Natural killer cell treated with Interleukin-12 subunit alpha and Interleukin-12 subunit beta and Interleukin-15 and Interleukin-18, amount 100 ng/mL, for 72 hours (primary cell): ENCODE measurements at regions not wholly inside any gene's neighbourhood (a gene's known extent, or its start where the extent isn't known, plus 50 kb on each side); places are given as distances from the start of the nearest gene placed in this dataset.

ENCODE experiments used
- ATAC-seq, 2 donors: fragments of 150-1000 bp; cut with Tn5 transposase in 1 of 2; sonication (Bioruptor Pico), chemical (Tn5 transposase) in 1 of 2; 2 replicates each; pipeline ENCODE4 v1.10.0; 2021
- DNase-seq: peaks from one replicate; pipeline ENCODE4 v3.0.0; 2022; ENCODE audit warnings: low spot score
- H3K27ac Mint-ChIP-seq, 2 donors: 1 replicate in 1 of 2; 2 replicates in 1 of 2; pipeline ENCODE4 v1.8.0; 2022; ENCODE audit warnings: mixed read lengths in 2 of 2, mild to moderate bottlenecking in 1 of 2, moderate library complexity in 1 of 2
- H3K27me3 Mint-ChIP-seq, 2 donors: 1 replicate in 1 of 2; 2 replicates in 1 of 2; pipeline ENCODE4 v1.8.0; 2022; ENCODE audit warnings: mixed read lengths in 2 of 2
- H3K36me3 Mint-ChIP-seq: one replicate; pipeline ENCODE4 v1.8.0; 2022; ENCODE audit warnings: mixed read lengths
- H3K4me1 Mint-ChIP-seq, 2 donors: 1 replicate in 1 of 2; 2 replicates in 1 of 2; pipeline ENCODE4 v1.8.0; 2022; ENCODE audit warnings: low read depth in 2 of 2, mixed read lengths in 2 of 2, mild to moderate bottlenecking in 1 of 2
- H3K4me3 Mint-ChIP-seq: one replicate; pipeline ENCODE4 v1.8.0; 2022; ENCODE audit warnings: mixed read lengths
- H3K9me3 Mint-ChIP-seq: 2 replicates; pipeline ENCODE4 v1.8.0; 2022; ENCODE audit warnings: mixed read lengths

GRCh38 chr4:32128549-32128948 is 1408.4 kb downstream of the PCDH7 start:
- no peak overlapping the region for H3K4me3 Mint-ChIP-seq
- H3K9me3 Mint-ChIP-seq: peaks cover 18% of the 10 kb centered on the region
- ATAC-seq (no peak), DNase-seq (no peak)
- no peak overlapping the region for H3K27ac Mint-ChIP-seq
- no peaks in the 10 kb centered on the region for H3K4me1 Mint-ChIP-seq
- H3K36me3 Mint-ChIP-seq: peaks cover 7% of the 10 kb centered on the region
- H3K27me3 Mint-ChIP-seq: no peaks in the 10 kb centered on the region

DNA sequence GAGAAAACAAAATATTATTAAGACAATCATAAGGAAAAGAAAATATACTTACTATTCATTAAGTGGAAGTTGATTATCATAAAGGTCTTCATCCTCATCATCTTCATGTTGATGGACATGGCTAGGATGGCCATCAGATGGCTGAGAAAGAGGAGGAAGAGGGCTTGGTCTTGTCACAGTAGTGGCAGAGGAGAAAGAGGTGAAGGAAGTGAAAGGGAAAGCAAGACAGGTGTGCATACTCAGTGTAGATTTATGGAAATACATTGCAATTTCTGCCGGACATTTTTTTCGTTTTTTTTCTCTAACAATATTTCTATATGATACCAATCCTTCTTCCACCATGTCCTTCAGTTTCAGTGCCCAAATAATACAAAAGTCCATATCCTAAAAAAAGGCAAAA is 1409.8 kb downstream of the PCDH7 start:
- Mint-ChIP-seq H3K4me1 (no peaks in the 10 kb centered on the region), H3K36me3 (peaks cover 7% of the 10 kb centered on the region), H3K27me3 (no peaks in the 10 kb centered on the region), H3K27ac (no peak overlapping the region), H3K4me3 (no peak overlapping the region), H3K9me3 (peaks cover 22% of the 10 kb centered on the region)
- ATAC-seq (no peak), DNase-seq (no peak)

DNA sequence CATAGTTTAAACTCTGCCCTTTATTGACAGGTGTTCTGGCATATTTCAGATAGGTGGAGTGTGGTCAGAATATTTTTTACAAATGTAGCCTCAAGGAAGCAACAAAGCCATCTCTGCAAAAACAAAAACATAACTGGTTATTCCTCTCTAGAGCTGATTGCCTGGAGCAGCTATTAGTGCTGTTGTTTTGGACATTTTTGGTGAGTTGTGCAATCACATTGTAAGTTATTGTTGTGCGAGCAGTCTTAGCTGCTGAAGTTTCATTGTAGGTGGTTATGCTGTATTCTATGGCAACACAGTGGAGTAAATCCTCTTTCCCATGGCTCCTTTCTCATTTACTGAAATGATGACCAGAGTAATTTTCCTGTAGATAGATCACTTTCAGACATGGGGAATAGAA is 1413.0 kb downstream of the PCDH7 start:
- Mint-ChIP-seq H3K4me1 (no peaks in the 10 kb centered on the region), H3K9me3 (peaks cover 17% of the 10 kb centered on the region), H3K36me3 (peaks cover 2% of the 10 kb centered on the region), H3K27ac (no peak overlapping the region), H3K4me3 (no peak overlapping the region), H3K27me3 (no peaks in the 10 kb centered on the region)
- DNase-seq: no peak
- ATAC-seq: no peak

- H3K27ac Mint-ChIP-seq: no peak overlapping the region
- no peak for DNase-seq
- no peaks in the 10 kb centered on the region for H3K27me3 Mint-ChIP-seq
- H3K4me3 Mint-ChIP-seq: no peak overlapping the region
- no peak for ATAC-seq
- H3K36me3 Mint-ChIP-seq: no peaks in the 10 kb centered on the region
- peaks cover 15% of the 10 kb centered on the region for H3K9me3 Mint-ChIP-seq
- no peaks in the 10 kb centered on the region for H3K4me1 Mint-ChIP-seq
Measured at GRCh38 chr4:32133734-32134133, 1413.6 kb downstream of the PCDH7 start.

DNA sequence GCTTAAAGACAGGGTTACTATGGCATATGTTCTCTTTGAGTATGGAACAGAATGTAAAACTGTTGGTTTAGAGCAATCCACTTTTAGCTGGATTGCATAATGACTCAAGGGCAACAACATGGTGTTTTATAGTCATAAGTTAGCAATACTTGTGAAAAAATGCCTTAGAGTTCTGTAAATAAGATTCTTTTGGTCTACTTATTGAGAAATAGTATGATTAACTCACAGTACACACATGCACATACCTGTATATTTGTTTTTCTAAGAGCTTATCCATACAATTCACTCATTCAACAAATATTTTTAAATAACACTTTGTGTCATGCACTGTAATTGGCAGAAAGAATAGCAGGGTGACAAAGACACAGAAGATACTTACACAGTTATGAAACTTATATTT is 1415.5 kb downstream of the PCDH7 start:
- no peak for DNase-seq
- peaks cover 15% of the 10 kb centered on the region for H3K9me3 Mint-ChIP-seq
- H3K4me1 Mint-ChIP-seq: no peaks in the 10 kb centered on the region
- no peaks in the 10 kb centered on the region for H3K27me3 Mint-ChIP-seq
- no peak for ATAC-seq
- no peaks in the 10 kb centered on the region for H3K36me3 Mint-ChIP-seq
- no peak overlapping the region for H3K27ac Mint-ChIP-seq
- no peak overlapping the region for H3K4me3 Mint-ChIP-seq

DNA sequence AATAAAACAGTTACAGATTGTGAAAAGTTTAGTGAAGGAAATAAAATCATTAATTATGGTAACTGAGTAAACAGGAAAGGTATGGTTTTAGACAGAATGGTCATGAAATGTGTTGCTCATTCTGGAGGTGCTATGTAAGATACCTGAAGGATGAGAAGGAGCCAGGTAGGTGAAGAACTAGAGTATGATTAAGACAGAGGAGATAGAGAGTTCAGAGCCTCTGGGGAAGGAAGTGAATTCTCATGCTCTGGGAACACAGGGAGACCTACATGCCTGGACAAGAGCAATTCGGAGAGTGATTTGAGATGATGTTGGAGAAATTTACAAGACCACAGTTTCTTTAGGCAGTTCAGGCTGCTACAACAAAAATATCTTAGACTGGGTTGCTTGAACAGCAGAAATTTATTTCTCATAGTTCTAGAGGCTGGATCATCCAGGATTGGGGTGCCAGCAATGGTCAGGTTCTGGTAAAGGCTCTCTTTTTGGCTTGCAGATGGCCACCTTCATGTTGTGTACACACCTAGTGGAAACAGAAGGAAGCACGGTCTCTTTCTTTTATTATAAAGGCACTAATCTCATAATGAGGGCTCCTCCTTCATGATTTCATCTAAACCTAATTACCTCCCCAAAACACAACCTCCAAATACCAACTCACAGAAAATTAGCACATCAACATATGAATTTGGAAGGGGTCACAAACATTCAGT is 1416.1 kb downstream of the PCDH7 start:
- Mint-ChIP-seq H3K4me3 (no peak overlapping the region), H3K36me3 (no peaks in the 10 kb centered on the region), H3K9me3 (peaks cover 14% of the 10 kb centered on the region)

DNA sequence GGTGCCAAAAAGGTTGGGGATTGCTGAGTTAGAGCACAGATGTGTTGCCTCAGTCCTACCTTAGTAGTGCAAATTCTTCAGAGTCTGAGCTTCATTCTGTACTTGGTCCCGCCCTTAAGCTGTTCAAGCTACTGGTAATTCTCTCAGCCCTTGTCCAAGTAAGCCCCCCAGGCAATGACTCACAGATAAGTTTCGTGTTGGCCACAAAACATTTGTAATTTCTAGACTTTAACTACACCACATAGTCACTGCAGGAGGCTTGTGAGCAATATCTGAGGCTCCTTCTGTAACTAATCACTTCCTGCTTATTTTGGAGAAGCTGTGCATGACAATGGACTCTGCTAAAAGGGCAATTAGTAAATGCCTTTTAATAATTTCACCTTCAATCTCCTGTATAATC is 1420.5 kb downstream of the PCDH7 start:
- peaks cover 13% of the 10 kb centered on the region for H3K9me3 Mint-ChIP-seq
- no peaks in the 10 kb centered on the region for H3K27me3 Mint-ChIP-seq
- no peaks in the 10 kb centered on the region for H3K4me1 Mint-ChIP-seq
- H3K4me3 Mint-ChIP-seq: no peak overlapping the region
- ATAC-seq (no peak), DNase-seq (no peak)
- peaks cover 4% of the 10 kb centered on the region for H3K36me3 Mint-ChIP-seq
- no peak overlapping the region for H3K27ac Mint-ChIP-seq

More for the DNA sequence above, 1416.1 kb downstream of the PCDH7 start:
- Mint-ChIP-seq H3K27ac (no peak overlapping the region), H3K27me3 (no peaks in the 10 kb centered on the region), H3K4me1 (no peaks in the 10 kb centered on the region)
- no peak for DNase-seq
- no peak for ATAC-seq

GRCh38 chr4:32142075-32142474 is 1421.9 kb downstream of the PCDH7 start:
- no peak for ATAC-seq
- Mint-ChIP-seq H3K36me3 (peaks cover 4% of the 10 kb centered on the region), H3K4me1 (no peaks in the 10 kb centered on the region), H3K9me3 (peaks cover 9% of the 10 kb centered on the region), H3K27me3 (no peaks in the 10 kb centered on the region), H3K4me3 (no peak overlapping the region), H3K27ac (no peak overlapping the region)
- DNase-seq: no peak

GRCh38 chr4:32145987-32146386 is 1425.8 kb downstream of the PCDH7 start:
- Mint-ChIP-seq H3K9me3 (peaks cover 13% of the 10 kb centered on the region), H3K27ac (no peak overlapping the region), H3K4me3 (no peak overlapping the region), H3K4me1 (no peaks in the 10 kb centered on the region), H3K27me3 (no peaks in the 10 kb centered on the region), H3K36me3 (peaks cover 4% of the 10 kb centered on the region)
- DNase-seq (no peak), ATAC-seq (no peak)

GRCh38 chr4:32147446-32148085 is 1427.4 kb downstream of the PCDH7 start:
- H3K27me3 Mint-ChIP-seq: no peaks in the 10 kb centered on the region
- H3K4me1 Mint-ChIP-seq: no peaks in the 10 kb centered on the region
- DNase-seq (no peak), ATAC-seq (no peak)
- H3K27ac Mint-ChIP-seq: no peak overlapping the region
- peaks cover 4% of the 10 kb centered on the region for H3K36me3 Mint-ChIP-seq
- H3K4me3 Mint-ChIP-seq: no peak overlapping the region
- peaks cover 13% of the 10 kb centered on the region for H3K9me3 Mint-ChIP-seq

GRCh38 chr4:32148111-32148666 is 1428.0 kb downstream of the PCDH7 start:
- DNase-seq (no peak), ATAC-seq (no peak)
- Mint-ChIP-seq H3K4me3 (no peak overlapping the region), H3K9me3 (peaks cover 13% of the 10 kb centered on the region), H3K27me3 (no peaks in the 10 kb centered on the region), H3K27ac (no peak overlapping the region), H3K4me1 (no peaks in the 10 kb centered on the region), H3K36me3 (peaks cover 4% of the 10 kb centered on the region)

DNA sequence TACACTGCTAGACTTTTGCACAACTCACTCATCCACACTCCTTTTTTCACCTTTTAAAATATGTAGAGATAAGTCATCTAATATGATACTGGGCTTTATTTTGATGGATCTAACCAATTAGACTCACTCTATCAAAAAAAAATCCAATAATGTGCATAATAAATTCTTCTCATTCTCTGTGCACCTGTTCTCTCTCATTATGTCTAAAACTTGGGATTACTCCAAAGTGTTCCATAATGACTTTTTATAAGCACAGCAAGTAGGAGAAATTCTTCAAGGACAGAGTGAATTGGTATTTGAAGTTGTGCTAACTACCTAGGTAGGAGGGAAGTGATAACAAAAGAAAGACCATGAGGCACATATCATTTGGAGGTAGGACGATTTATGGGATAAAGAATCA is 1438.8 kb downstream of the PCDH7 start:
- H3K36me3 Mint-ChIP-seq: no peaks in the 10 kb centered on the region
- H3K4me3 Mint-ChIP-seq: no peak overlapping the region
- no peak for ATAC-seq
- peaks cover 15% of the 10 kb centered on the region for H3K9me3 Mint-ChIP-seq
- DNase-seq: no peak
- no peaks in the 10 kb centered on the region for H3K27me3 Mint-ChIP-seq
- H3K4me1 Mint-ChIP-seq: no peaks in the 10 kb centered on the region
- no peak overlapping the region for H3K27ac Mint-ChIP-seq

- no peak overlapping the region for H3K4me3 Mint-ChIP-seq
- H3K36me3 Mint-ChIP-seq: no peaks in the 10 kb centered on the region
- H3K4me1 Mint-ChIP-seq: no peaks in the 10 kb centered on the region
- no peak overlapping the region for H3K27ac Mint-ChIP-seq
- DNase-seq (no peak), ATAC-seq (no peak)
- peaks cover 8% of the 10 kb centered on the region for H3K9me3 Mint-ChIP-seq
- no peaks in the 10 kb centered on the region for H3K27me3 Mint-ChIP-seq
Measured at GRCh38 chr4:32161392-32161791, 1441.2 kb downstream of the PCDH7 start.

- Mint-ChIP-seq H3K36me3 (no peaks in the 10 kb centered on the region), H3K4me3 (no peak overlapping the region), H3K27ac (no peak overlapping the region), H3K27me3 (no peaks in the 10 kb centered on the region), H3K4me1 (no peaks in the 10 kb centered on the region), H3K9me3 (peaks cover 8% of the 10 kb centered on the region)
- no peak for DNase-seq
- ATAC-seq: no peak
Measured at GRCh38 chr4:32163125-32163524, 1443.0 kb downstream of the PCDH7 start.
